DND-41 (cell line): ENCODE measurements at regions not wholly inside any gene's neighbourhood (a gene's known extent, or its start where the extent isn't known, plus 50 kb on each side); places are given as distances from the start of the nearest gene placed in this dataset.

Experiments used
- CTCF ChIP-seq: IDR thresholded peaks from 2 replicates; pipeline ENCODE4 v1.5.1; 2012; ENCODE audit warnings: borderline replicate concordance, low read length, moderate library complexity, mild to moderate bottlenecking; ENCODE audit not compliant: poor library complexity, severe bottlenecking; ENCODE audit errors: extremely low read depth
- EZH2 ChIP-seq: IDR thresholded peaks from 3 replicates; pipeline ENCODE4 v1.6.1; 2012; ENCODE audit warnings: borderline replicate concordance, low read depth, mild to moderate bottlenecking, moderate library complexity, low read length, inconsistent platforms; ENCODE audit not compliant: severe bottlenecking

DNA sequence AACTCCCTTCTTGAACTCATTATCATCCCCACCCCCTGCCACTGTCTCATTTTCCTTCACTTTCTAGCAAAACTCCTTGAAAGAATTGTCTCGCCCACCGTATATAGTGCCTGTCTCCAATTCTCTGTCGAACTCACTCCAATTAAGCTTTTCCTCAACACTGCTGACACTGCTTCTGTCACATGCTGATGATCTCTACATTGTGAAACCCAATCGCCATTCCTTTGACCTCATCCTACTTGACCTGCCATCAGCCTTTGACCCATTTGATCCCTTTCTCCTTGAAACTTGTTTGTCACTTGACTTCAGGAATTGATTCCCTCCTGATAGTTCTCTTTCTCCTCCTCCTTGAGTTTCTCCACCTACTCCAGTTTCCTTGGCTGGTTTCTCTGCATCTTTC lies 54.8 kb downstream of the CCDC71L start:
- no peak for TF ChIP-seq CTCF
- TF ChIP-seq EZH2, result no peak
